ENCODE measurements at regions not wholly inside any gene's neighbourhood (a gene's known extent, or its start where the extent isn't known, plus 50 kb on each side); places are given as distances from the start of the nearest gene placed in this dataset.

GRCh38 chr2:221948076-221948475, 350.7 kb downstream of the PAX3 start:
- no peaks in the 10 kb centered on the region for H3K23me2 ChIP-seq (ENCODE audit: low read depth, low read length)
- H4K5ac ChIP-seq (ENCODE audit: insufficient read length, low read depth, low read length), result no peak overlapping the region
- H4K20me1 ChIP-seq (replicated peaks in 1 of 2; ENCODE audit: control insufficient read depth in 1 of 2, insufficient read depth in 2 of 2, low read length in 2 of 2), result no peaks in the 10 kb centered on the region
- DNase-seq (ENCODE audit: low read depth in 1 of 2, low spot score in 2 of 2), result no peak
- H3K14ac ChIP-seq (ENCODE audit: insufficient read length), result no peak overlapping the region
- 97% methylated on average over 8 of the region's 8 CpGs; no CpG with 5 or more reads in 1 of the 2 experiments for WGBS, 2 experiments (ENCODE audit: extremely low coverage in 1 of 2, insufficient coverage in 1 of 2, insufficient read length in 1 of 2, insufficient replicate concordance in 2 of 2, low coverage in 1 of 2, low lambda C conversion rate in 2 of 2, missing lambda C conversion rate in 1 of 2)
- H3K79me1 ChIP-seq (ENCODE audit: low read depth, low read length), result no peaks in the 10 kb centered on the region
- no peak overlapping the region for H3K4ac ChIP-seq (replicated peaks; ENCODE audit: insufficient read length, low read depth, low read length)
- H2BK12ac ChIP-seq (ENCODE audit: low read depth, low read length), result no peak overlapping the region
- H3K4me1 ChIP-seq (replicated peaks in 1 of 4; ENCODE audit: control insufficient read depth in 3 of 4, insufficient read depth in 4 of 4, low read length in 3 of 4), result no peaks in the 10 kb centered on the region
- no peak overlapping the region for H2AFZ ChIP-seq (ENCODE audit: low read length)
- H3K9ac ChIP-seq (replicated peaks in 1 of 4; ENCODE audit: extremely low read depth in 1 of 4, low read depth in 3 of 4, low read length in 3 of 4), result no peak overlapping the region
- peaks cover 3 to 6% of the 10 kb centered on the region in 2 experiments; a peak in 1 of 4 replicates for H3K9me3 ChIP-seq (ENCODE audit: insufficient read depth in 2 of 2, low read depth in 1 of 2, low read length in 1 of 2)
- no peak overlapping the region for H3K56ac ChIP-seq (replicated peaks; ENCODE audit: insufficient read length, low read depth, low read length)
- H3K18ac ChIP-seq (ENCODE audit: extremely low read depth, low read length), result no peak overlapping the region
- no peak overlapping the region for H3K4me2 ChIP-seq (ENCODE audit: insufficient read depth in 1 of 2, low read depth in 2 of 2, low read length in 2 of 2)
- H4K8ac ChIP-seq (ENCODE audit: extremely low read depth, insufficient read depth, low read length), result no peak overlapping the region
- no peaks in the 10 kb centered on the region for H3K27me3 ChIP-seq (replicated peaks in 1 of 4; ENCODE audit: control insufficient read depth in 3 of 4, extremely low read depth in 1 of 4, insufficient read depth in 3 of 4, low read length in 3 of 4)
- ChIA-PET CTCF (ENCODE audit: partially characterized antibody) (no interaction called here), POLR2A (ENCODE audit: partially characterized antibody) (no interaction called here)
- H4K91ac ChIP-seq (replicated peaks; ENCODE audit: insufficient read length, low read length), result no peak overlapping the region
- no peak overlapping the region for H2AK5ac ChIP-seq (ENCODE audit: low read depth, low read length)
- no peak overlapping the region for H2BK15ac ChIP-seq (ENCODE audit: low read length)
- TF ChIP-seq RBBP5 (IDR thresholded peaks at IDR 0.05; ENCODE audit: borderline replicate concordance, low read depth, low read length) (no peak), ATF2 (IDR thresholded peaks at IDR 0.05; ENCODE audit: low read length) (no peak), SIRT6 (IDR thresholded peaks at IDR 0.05; ENCODE audit: low read length) (no peak), ATF3 (IDR thresholded peaks at IDR 0.05; ENCODE audit: insufficient read depth, low read depth, low read length) (no peak), USF2 (IDR thresholded peaks at IDR 0.05; ENCODE audit: low read length) (no peak)
- no peak for FAIRE-seq
- H2BK120ac ChIP-seq (replicated peaks; ENCODE audit: low read depth, low read length), result no peak overlapping the region
- no peak overlapping the region for H3K4me3 ChIP-seq (ENCODE audit: extremely low read depth in 1 of 4, insufficient read depth in 2 of 4, low read depth in 3 of 4, low read length in 4 of 4)
- no peaks in the 10 kb centered on the region for H3K79me2 ChIP-seq (ENCODE audit: control insufficient read depth in 1 of 2, insufficient read depth in 2 of 2, low read length in 2 of 2)
- H2BK20ac ChIP-seq (ENCODE audit: low read length), result no peak overlapping the region
- H2BK5ac ChIP-seq (ENCODE audit: low read depth, low read length), result no peak overlapping the region
- H3K27ac ChIP-seq (ENCODE audit: low read depth, low read length), result no peak overlapping the region
- no peak overlapping the region for H3K23ac ChIP-seq (ENCODE audit: insufficient read length)
- no peaks in the 10 kb centered on the region; a peak in 1 of 8 replicates for H3K36me3 ChIP-seq (ENCODE audit: control insufficient read depth in 2 of 4, insufficient read depth in 4 of 4, low read length in 3 of 4)

Data from H1 (cell line).